Stomach (tissue), 8 donors: ENCODE measurements at regions not wholly inside any gene's neighbourhood (a gene's known extent, or its start where the extent isn't known, plus 50 kb on each side); places are given as distances from the start of the nearest gene placed in this dataset.

Experiments
- DNase-seq, 2 donors: peaks; one replicate each; pipeline versions ENCODE4 v3.0.0 to v3.0.0-alpha.2; 2013 to 2019
- H3K27ac ChIP-seq, 5 donors: fragments of 200-600 bp in 4 of 5; sonication (generic) in 4 of 5; one replicate each; pipeline ENCODE4 v1.5.1; 2013 to 2019; ENCODE audit warnings: mild to moderate bottlenecking in 1 of 5, moderate library complexity in 1 of 5
- H3K27me3 ChIP-seq, 3 donors: fragments of 200-600 bp; sonication (generic); one replicate each; pipeline ENCODE4 v1.5.1; 2017 to 2019; ENCODE audit warnings: mixed run types in 1 of 3
- H3K36me3 ChIP-seq, 4 donors: fragments of 200-600 bp; sonication (generic); 1 replicate in 3 of 4; 2 replicates in 1 of 4; pipeline ENCODE4 v1.5.1; 2016 to 2019
- H3K4me1 ChIP-seq, 4 donors: fragments of 200-600 bp; sonication (generic); one replicate each; pipeline ENCODE4 v1.5.1; 2016 to 2019
- H3K4me3 ChIP-seq, 4 donors: fragments of 200-600 bp; sonication (generic) in 3 of 4; one replicate each; pipeline ENCODE4 v1.5.1; 2016 to 2019; ENCODE audit warnings: mild to moderate bottlenecking in 1 of 4
- H3K9me3 ChIP-seq, 4 donors: fragments of 200-600 bp; sonication (generic); one replicate each; pipeline ENCODE4 v1.5.1; 2016 to 2019
- EP300 ChIP-seq: sonication (generic); formaldehyde crosslinking; IDR thresholded peaks from one replicate; pipeline ENCODE4 v1.6.1; 2017; ENCODE audit warnings: antibody characterized with exemption
- POLR2A ChIP-seq, 4 donors: fragments of 450-650 bp; IDR thresholded peaks; one replicate each; pipeline ENCODE4 v1.6.1; 2016; ENCODE audit warnings: antibody characterized with exemption in 4 of 4, control low read depth in 2 of 4, mild to moderate bottlenecking in 1 of 4, moderate library complexity in 1 of 4
- POLR2AphosphoS5 ChIP-seq, 3 donors: sonication (generic); formaldehyde crosslinking; IDR thresholded peaks; one replicate each; pipeline ENCODE4 v1.6.1; 2016; ENCODE audit warnings: antibody characterized with exemption in 3 of 3
- WGBS, 5 donors: extraction: QIAGEN DNeasy Blood & Tissue Kit in 3 of 5; methylation state at CpG; one replicate each; pipeline versions ENCODE4 v1.1.5 to v1.1.7; 2013 to 2018; 5-methylcytosine and 5-hydroxymethylcytosine counted together
- intact Hi-C: fragments of 100-400 bp; cut with DNase I; formaldehyde crosslinking; loops from one replicate; pipeline ENCODE4 v1.15.1; 2023; ENCODE audit warnings: low total_unique reads
- TF ChIP-seq, protein P1 (sequence below), 7 experiments: fragments of 450-650 bp in 4 of 7; fragments of 200-600 bp in 3 of 7; sonication (generic) in 3 of 7; IDR thresholded peaks; one replicate each; pipeline ENCODE4 v1.5.1; 2016 to 2019; ENCODE audit warnings: antibody characterized with exemption in 7 of 7, control low read depth in 2 of 7, mild to moderate bottlenecking in 1 of 7
- donor health status: healthy with polysubstance abuse.
- donor health status: Bipolar disorder and iron deficiency.
- donor health status: healthy.

DNA sequence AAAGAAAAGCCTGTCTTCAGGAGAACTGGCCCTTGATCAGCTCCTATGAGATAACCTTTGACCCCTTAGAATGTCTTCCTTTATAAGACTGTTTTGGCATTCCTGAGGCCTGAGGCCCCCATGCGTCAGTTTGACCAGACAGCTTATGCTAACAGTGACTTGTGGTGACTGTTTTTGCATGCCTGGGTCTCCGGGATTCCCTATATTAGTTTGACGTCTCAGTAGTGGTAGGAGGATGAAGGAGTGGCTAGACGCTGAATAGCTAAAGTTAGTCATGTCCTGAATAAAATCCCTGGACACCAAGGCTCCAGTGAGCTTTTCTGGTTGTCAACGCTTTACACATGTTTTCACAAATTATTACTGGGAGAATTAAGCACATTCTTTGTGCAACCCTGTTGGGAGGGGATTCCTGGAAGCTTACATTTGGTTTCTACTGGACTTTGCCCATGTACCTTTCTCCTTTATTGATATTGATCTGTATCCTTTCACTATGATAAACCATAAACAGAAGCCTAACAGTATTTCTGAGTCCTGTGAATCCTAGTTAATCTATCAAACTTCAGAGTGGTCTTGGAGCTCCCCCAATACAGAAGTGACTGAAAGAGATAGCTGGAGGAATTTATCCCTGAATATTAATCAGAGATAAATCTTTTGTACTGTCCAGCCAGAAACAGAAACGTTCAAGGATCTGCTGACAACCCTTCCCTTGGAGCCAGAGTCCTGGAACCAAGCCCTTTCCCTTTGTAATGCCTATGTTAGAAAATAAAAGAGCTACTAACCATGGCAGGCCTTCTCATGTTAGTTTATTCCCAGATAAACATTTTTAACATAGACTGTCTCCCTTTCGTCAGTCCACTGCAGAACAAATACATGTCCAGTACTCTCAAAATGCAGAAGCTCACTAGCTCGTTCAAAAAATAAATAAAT is 479.2 kb downstream of the RPS29 start:
- 20 to 32% (median 26%) methylated on average over 8 of the region's 8 CpGs for WGBS, 5 donors
- Histone ChIP-seq H3K27ac (no peak overlapping the region), H3K4me1 (no peaks in the 10 kb centered on the region), H3K4me3 (no peak overlapping the region), H3K36me3 (no peaks in the 10 kb centered on the region), H3K27me3 (no peaks in the 10 kb centered on the region), H3K9me3 (no peaks in the 10 kb centered on the region)
- no peak for TF ChIP-seq POLR2AphosphoS5 (IDR thresholded peaks at IDR 0.05)
- TF ChIP-seq, protein P1, sequence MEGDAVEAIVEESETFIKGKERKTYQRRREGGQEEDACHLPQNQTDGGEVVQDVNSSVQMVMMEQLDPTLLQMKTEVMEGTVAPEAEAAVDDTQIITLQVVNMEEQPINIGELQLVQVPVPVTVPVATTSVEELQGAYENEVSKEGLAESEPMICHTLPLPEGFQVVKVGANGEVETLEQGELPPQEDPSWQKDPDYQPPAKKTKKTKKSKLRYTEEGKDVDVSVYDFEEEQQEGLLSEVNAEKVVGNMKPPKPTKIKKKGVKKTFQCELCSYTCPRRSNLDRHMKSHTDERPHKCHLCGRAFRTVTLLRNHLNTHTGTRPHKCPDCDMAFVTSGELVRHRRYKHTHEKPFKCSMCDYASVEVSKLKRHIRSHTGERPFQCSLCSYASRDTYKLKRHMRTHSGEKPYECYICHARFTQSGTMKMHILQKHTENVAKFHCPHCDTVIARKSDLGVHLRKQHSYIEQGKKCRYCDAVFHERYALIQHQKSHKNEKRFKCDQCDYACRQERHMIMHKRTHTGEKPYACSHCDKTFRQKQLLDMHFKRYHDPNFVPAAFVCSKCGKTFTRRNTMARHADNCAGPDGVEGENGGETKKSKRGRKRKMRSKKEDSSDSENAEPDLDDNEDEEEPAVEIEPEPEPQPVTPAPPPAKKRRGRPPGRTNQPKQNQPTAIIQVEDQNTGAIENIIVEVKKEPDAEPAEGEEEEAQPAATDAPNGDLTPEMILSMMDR (IDR thresholded peaks at IDR 0.05) = no peak
- no peak for TF ChIP-seq EP300
- TF ChIP-seq POLR2A (IDR thresholded peaks at IDR 0.05) = no peak
- intact Hi-C loops = no loop called here
- DNase-seq = peak in 1 of 2 donors; percentile 22

DNA sequence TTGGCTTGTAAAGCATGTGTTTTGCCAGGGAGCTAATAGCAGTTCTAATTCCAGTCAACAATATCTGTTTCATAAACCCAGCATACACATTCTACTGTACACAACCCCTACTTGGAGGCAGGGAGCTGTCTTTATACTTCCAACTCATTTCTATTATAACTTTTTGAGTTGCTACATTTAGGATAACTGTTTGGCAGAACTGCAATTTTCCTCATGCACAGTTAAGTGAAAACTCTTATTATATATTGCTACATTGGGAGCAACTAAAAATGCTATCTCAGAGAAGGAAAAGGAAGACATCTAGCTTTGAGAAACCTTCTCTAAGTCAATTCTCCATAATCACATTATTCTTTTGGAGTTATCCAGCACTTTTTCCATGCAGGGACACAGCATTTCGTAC is 480.2 kb downstream of the RPS29 start:
- TF ChIP-seq POLR2A (IDR thresholded peaks at IDR 0.05) (no peak), EP300 (no peak), POLR2AphosphoS5 (IDR thresholded peaks at IDR 0.05) (no peak)
- TF ChIP-seq, protein P1 (IDR thresholded peaks at IDR 0.05) = no peak
- Histone ChIP-seq H3K4me1 (no peaks in the 10 kb centered on the region), H3K4me3 (no peak overlapping the region), H3K27me3 (no peaks in the 10 kb centered on the region), H3K27ac (no peak overlapping the region), H3K36me3 (no peaks in the 10 kb centered on the region), H3K9me3 (no peaks in the 10 kb centered on the region)
- WGBS, 5 donors = 54 to 66% (median 64%) methylated on average over 1 of the region's 1 CpG
- intact Hi-C loops = no loop called here
- DNase-seq = peak in 1 of 2 donors; percentile 9

DNA sequence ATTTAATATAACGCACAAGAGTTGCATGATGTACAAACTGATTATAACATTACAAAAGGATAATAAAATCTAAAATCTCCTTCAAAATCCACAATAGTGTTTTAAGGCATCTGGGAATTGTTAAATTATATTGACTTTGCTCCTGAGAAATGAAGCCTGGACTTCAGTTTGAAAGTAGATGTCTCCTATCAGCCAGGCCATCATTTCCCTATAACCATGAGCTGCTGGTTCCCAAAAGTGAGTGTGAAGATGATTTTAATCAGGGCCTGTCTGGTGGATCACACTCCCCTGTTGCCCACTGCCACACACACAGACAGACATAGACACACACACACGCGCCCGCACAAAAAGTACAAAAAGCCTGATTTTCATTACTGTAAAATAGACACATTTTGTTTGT is 480.7 kb downstream of the RPS29 start:
- no peak for DNase-seq
- no peak overlapping the region for H3K4me3 ChIP-seq
- TF ChIP-seq EP300 = no peak
- TF ChIP-seq, protein P1 (IDR thresholded peaks at IDR 0.05) = no peak
- no peak for TF ChIP-seq POLR2AphosphoS5 (IDR thresholded peaks at IDR 0.05)
- no peak for TF ChIP-seq POLR2A (IDR thresholded peaks at IDR 0.05)
- no peak overlapping the region for H3K27ac ChIP-seq
- WGBS, 5 donors = 82 to 90% (median 88%) methylated on average over 4 of the region's 4 CpGs
- intact Hi-C loops = no loop called here
- no peaks in the 10 kb centered on the region for H3K4me1 ChIP-seq
- H3K27me3 ChIP-seq = no peaks in the 10 kb centered on the region
- no peaks in the 10 kb centered on the region for H3K9me3 ChIP-seq
- no peaks in the 10 kb centered on the region for H3K36me3 ChIP-seq

DNA sequence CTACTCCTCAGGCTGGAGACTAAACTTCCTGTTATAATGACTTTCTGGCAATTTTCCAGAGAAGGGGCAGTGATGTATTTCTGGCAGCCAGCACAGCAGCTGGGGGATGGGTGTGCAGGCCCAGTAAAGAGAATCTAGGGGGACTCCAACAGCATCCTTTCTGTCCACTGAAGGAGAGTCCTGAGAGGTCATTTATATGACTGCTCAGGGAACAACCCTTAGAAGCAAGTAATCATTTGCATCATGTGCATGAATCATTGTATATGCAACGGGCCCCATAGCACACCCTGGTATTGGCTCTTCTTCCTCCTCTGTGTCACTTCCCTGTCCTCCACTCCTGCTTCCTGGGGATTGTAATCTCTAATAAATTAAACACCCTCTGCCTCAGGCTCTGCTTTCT is 493.8 kb downstream of the RPS29 start:
- WGBS, 5 donors = 39 to 78% (median 64%) methylated on average over 1 of the region's 1 CpG
- no peak for DNase-seq
- TF ChIP-seq EP300 (no peak), POLR2A (IDR thresholded peaks at IDR 0.05) (no peak), POLR2AphosphoS5 (IDR thresholded peaks at IDR 0.05) (no peak)
- TF ChIP-seq, protein P1 (IDR thresholded peaks at IDR 0.05) = no peak
- H3K4me3 ChIP-seq = no peak overlapping the region
- no peak overlapping the region for H3K27ac ChIP-seq
- H3K27me3 ChIP-seq = no peaks in the 10 kb centered on the region
- no peaks in the 10 kb centered on the region for H3K36me3 ChIP-seq
- no peaks in the 10 kb centered on the region for H3K4me1 ChIP-seq
- intact Hi-C loops = no loop called here
- H3K9me3 ChIP-seq = no peaks in the 10 kb centered on the region
